HepG2 (cell line): ENCODE measurements at regions not wholly inside any gene's neighbourhood (a gene's known extent, or its start where the extent isn't known, plus 50 kb on each side); places are given as distances from the start of the nearest gene placed in this dataset.

Experiments used
- ATAC-seq: fragments of 200-7000 bp; cut with Tn5 transposase; 3 replicates; pipeline ENCODE4 v1.9.1; 2020; ENCODE audit warnings: mild to moderate bottlenecking, moderate library complexity
- BruUV-seq: library from RNA; stranded (reverse); fragments of 400-500 nt; replicated peaks from 2 replicates; lab custom pipeline; 2021; lab: Mats Ljungman, UMichigan
- CTCF ChIA-PET: fragments of 300-600 bp; formaldehyde crosslinking; extraction: SDS; loops from one replicate; lab custom pipeline; 2021; ENCODE audit warnings: low total read pairs, inconsistent platforms, low intra/inter-chr PET ratio; lab: Yijun Ruan, JAX
- POLR2A ChIA-PET: fragments of 350-600 bp; sonication (Branson Sonifier 250); formaldehyde crosslinking; loops from one replicate; lab custom pipeline; 2020; ENCODE audit warnings: antibody characterized with exemption, inconsistent platforms; lab: Yijun Ruan, JAX
- DNase-seq: peaks from one replicate; pipeline ENCODE4 v3.0.0-alpha.2; 2015; ENCODE audit warnings: low spot score
- FAIRE-seq: peaks from 3 replicates; lab custom pipeline; 2011; peaks lifted over from hg19 to GRCh38; lab: Jason Lieb, UNC
- H2AFZ ChIP-seq: one replicate; pipeline ENCODE4 v1.6.1; 2011; ENCODE audit warnings: low read length, inconsistent platforms
- H3K27ac ChIP-seq: fragments of 300-600 bp; 3 replicates; pipeline ENCODE4 v1.8.0; 2011; ENCODE audit warnings: mixed run types, mild to moderate bottlenecking, mixed read lengths, low read length, inconsistent platforms; ENCODE audit not compliant: insufficient read depth; ENCODE audit errors: extremely low read length
- H3K27me3 ChIP-seq, 2 experiments: fragments of 200-600 bp in 1 of 2; 2 replicates in 1 of 2; 3 replicates in 1 of 2; pipeline versions ENCODE4 v1.6.0 to v1.8.0; 2011; ENCODE audit warnings: low read length in 2 of 2, mild to moderate bottlenecking in 2 of 2, moderate library complexity in 2 of 2, inconsistent platforms in 1 of 2; ENCODE audit not compliant: insufficient read depth in 2 of 2, control insufficient read depth in 1 of 2
- H3K36me3 ChIP-seq, 2 experiments: fragments of 200-600 bp in 1 of 2; replicated peaks in 1 of 2; 2 replicates in 1 of 2; 3 replicates in 1 of 2; pipeline versions ENCODE4 v1.5.1 to v1.8.0; 2011; ENCODE audit warnings: low read length in 2 of 2, inconsistent platforms in 1 of 2; ENCODE audit not compliant: insufficient read depth in 2 of 2, control insufficient read depth in 1 of 2
- H3K4me1 ChIP-seq: 2 replicates; pipeline ENCODE4 v1.5.1; 2012; ENCODE audit warnings: low read length, inconsistent platforms; ENCODE audit not compliant: insufficient read depth
- H3K4me2 ChIP-seq: 2 replicates; pipeline ENCODE4 v1.6.0; 2011; ENCODE audit warnings: low read depth, low read length, inconsistent platforms
- H3K4me3 ChIP-seq, 3 experiments: fragments of 200-600 bp in 1 of 3; sonication (generic), shearing (Covaris generic) in 1 of 3; replicated peaks in 1 of 3; 2 replicates each; pipeline ENCODE4 v1.5.1; 2011 to 2016; ENCODE audit warnings: low read length in 3 of 3, inconsistent platforms in 2 of 3, low read depth in 2 of 3, mild to moderate bottlenecking in 2 of 3, control low read depth in 1 of 3, mixed read lengths in 1 of 3; ENCODE audit not compliant: insufficient read depth in 1 of 3
- H3K79me2 ChIP-seq: one replicate; pipeline ENCODE4 v1.6.1; 2011; ENCODE audit warnings: low read length, inconsistent platforms; ENCODE audit not compliant: insufficient read depth
- H3K9ac ChIP-seq: 2 replicates; pipeline ENCODE4 v1.6.0; 2011; ENCODE audit warnings: mild to moderate bottlenecking, low read depth, low read length, inconsistent platforms; ENCODE audit not compliant: insufficient read depth
- H3K9me3 ChIP-seq: 2 replicates; pipeline ENCODE4 v1.5.1; 2012; ENCODE audit warnings: mild to moderate bottlenecking, low read length
- H4K20me1 ChIP-seq: 2 replicates; pipeline ENCODE4 v1.6.0; 2011; ENCODE audit warnings: inconsistent platforms, mild to moderate bottlenecking, low read length, moderate library complexity; ENCODE audit not compliant: insufficient read depth
- ATF5 ChIP-seq: sonication (generic); formaldehyde crosslinking; IDR thresholded peaks from 2 replicates; pipeline ENCODE4 v1.4.0; 2020; ENCODE audit warnings: mild to moderate bottlenecking, low read depth, missing genetic modification reagents
- PAXIP1 ChIP-seq: sonication (generic); formaldehyde crosslinking; conservative IDR thresholded peaks from 2 replicates; pipeline ENCODE4 v1.4.0; 2020; ENCODE audit warnings: mild to moderate bottlenecking, missing genetic modification reagents, moderate library complexity
- SMARCE1 ChIP-seq: fragments of 450-650 bp; IDR thresholded peaks from 2 replicates; pipeline ENCODE4 v1.6.1; 2017; ENCODE audit warnings: borderline replicate concordance
- ZKSCAN8 ChIP-seq: IDR thresholded peaks from 2 replicates; pipeline ENCODE4 v1.6.1; 2016; ENCODE audit warnings: borderline replicate concordance, missing genetic modification reagents, missing compliant biosample characterization
- ZNF225 ChIP-seq: sonication (generic); formaldehyde crosslinking; IDR thresholded peaks from 2 replicates; pipeline ENCODE4 v1.4.0; 2020; ENCODE audit warnings: mild to moderate bottlenecking, missing genetic modification reagents
- ZNF383 ChIP-seq: sonication (generic); formaldehyde crosslinking; IDR thresholded peaks from 2 replicates; pipeline ENCODE4 v1.4.0; 2020; ENCODE audit warnings: missing genetic modification reagents, mild to moderate bottlenecking, borderline replicate concordance
- WGBS: methylation state at CpG from one replicate; pipeline ENCODE4 v1.1.6; 2017; ENCODE audit warnings: low lambda C conversion rate; 5-methylcytosine and 5-hydroxymethylcytosine counted together
- in situ Hi-C: cut with HindIII; loops from 2 replicates; pipeline ENCODE4 v1.10.0; 2017; ENCODE audit warnings: low pct_unique_long_range_greater_than_20kb; ENCODE audit not compliant: extremely low pct_ligation_motif_present
- intact Hi-C: fragments of 100-400 bp; cut with micrococcal nuclease; formaldehyde crosslinking; loops from one replicate; pipeline ENCODE4 v1.10.0; 2022; ENCODE audit not compliant: unreplicated experiment

- intact Hi-C loops (no loop called here), in situ Hi-C loops (no loop called here)
- POLR2A ChIA-PET = no interaction called here
- DNase-seq = no peak
- no peak overlapping the region for H2AFZ ChIP-seq
- peaks cover 17% of the 10 kb centered on the region for H3K9me3 ChIP-seq
- BruUV-seq = no TSS peak
- H3K9ac ChIP-seq = no peak overlapping the region
- H3K79me2 ChIP-seq = no peaks in the 10 kb centered on the region
- no peaks in the 10 kb centered on the region for H3K27me3 ChIP-seq
- no peak overlapping the region for H3K4me3 ChIP-seq
- H3K27ac ChIP-seq = no peak overlapping the region
- no peaks in the 10 kb centered on the region for H3K4me1 ChIP-seq
- WGBS = 32% methylated on average over 13 of the region's 13 CpGs
- CTCF ChIA-PET = no interaction called here
- H3K36me3 ChIP-seq = no peaks in the 10 kb centered on the region
- TF ChIP-seq ATF5 (CRISPR knock-in tag) (no peak), ZNF383 (CRISPR knock-in tag) (no peak), ZNF225 (no peak), ZKSCAN8 (CRISPR knock-in tag) (no peak), PAXIP1 (no peak), SMARCE1 (no peak)
- FAIRE-seq = no peak
- no peaks in the 10 kb centered on the region for H4K20me1 ChIP-seq
- H3K4me2 ChIP-seq = no peak overlapping the region
- ATAC-seq = no peak
Measured at GRCh38 chr7:68846811-68847325, 751.4 kb upstream of the AUTS2 start.
